ENCODE measurements at regions not wholly inside any gene's neighbourhood (a gene's known extent, or its start where the extent isn't known, plus 50 kb on each side); places are given as distances from the start of the nearest gene placed in this dataset.

DNA sequence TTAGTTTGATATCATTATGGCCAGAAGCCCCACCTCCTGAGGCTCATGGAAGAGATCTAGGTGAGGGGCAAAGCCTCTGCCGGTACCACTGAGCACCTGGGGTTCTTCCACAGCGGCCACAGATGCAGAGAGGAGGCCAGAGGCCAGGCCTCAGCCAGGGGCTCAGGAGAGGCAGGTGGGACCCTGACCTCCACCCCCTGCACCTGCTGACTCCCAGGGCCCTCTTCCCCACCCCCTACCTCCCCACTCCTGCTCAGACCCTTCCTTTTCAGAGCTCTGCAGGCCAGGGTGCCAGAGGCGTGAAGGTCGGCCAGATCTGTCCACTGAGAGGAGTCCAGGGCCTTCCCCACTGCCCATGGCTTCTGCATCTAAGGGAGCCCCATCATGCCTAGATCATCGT, 178.7 kb upstream of the PPP2R2D start:
- Histone ChIP-seq H3K9me3 (ENCODE audit: low read depth, low read length, poor library complexity, severe bottlenecking) (no peaks in the 10 kb centered on the region), H3K27me3 (replicated peaks; ENCODE audit: insufficient read depth, low read depth, low read length, poor library complexity) (no peaks in the 10 kb centered on the region), H3K4me1 (ENCODE audit: insufficient read depth, low read length, poor library complexity, severe bottlenecking) (no peaks in the 10 kb centered on the region), H3K36me3 (ENCODE audit: insufficient read depth, low read length, poor library complexity, severe bottlenecking) (no peaks in the 10 kb centered on the region), H3K27ac (ENCODE audit: low read depth, low read length, poor library complexity, severe bottlenecking) (no peak overlapping the region), H3K4me3 (ENCODE audit: low read depth, low read length, poor library complexity, severe bottlenecking) (no peak overlapping the region)
- TF ChIP-seq, protein P1, sequence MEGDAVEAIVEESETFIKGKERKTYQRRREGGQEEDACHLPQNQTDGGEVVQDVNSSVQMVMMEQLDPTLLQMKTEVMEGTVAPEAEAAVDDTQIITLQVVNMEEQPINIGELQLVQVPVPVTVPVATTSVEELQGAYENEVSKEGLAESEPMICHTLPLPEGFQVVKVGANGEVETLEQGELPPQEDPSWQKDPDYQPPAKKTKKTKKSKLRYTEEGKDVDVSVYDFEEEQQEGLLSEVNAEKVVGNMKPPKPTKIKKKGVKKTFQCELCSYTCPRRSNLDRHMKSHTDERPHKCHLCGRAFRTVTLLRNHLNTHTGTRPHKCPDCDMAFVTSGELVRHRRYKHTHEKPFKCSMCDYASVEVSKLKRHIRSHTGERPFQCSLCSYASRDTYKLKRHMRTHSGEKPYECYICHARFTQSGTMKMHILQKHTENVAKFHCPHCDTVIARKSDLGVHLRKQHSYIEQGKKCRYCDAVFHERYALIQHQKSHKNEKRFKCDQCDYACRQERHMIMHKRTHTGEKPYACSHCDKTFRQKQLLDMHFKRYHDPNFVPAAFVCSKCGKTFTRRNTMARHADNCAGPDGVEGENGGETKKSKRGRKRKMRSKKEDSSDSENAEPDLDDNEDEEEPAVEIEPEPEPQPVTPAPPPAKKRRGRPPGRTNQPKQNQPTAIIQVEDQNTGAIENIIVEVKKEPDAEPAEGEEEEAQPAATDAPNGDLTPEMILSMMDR (conservative IDR thresholded peaks at IDR 0.05; ENCODE audit: low read depth, low read length) = no peak
- ChIA-PET POLR2A (ENCODE audit: low non-redundant PET) (no interaction called here), CTCF (no interaction called here)
- no peak for DNase-seq (ENCODE audit: low spot score)
- BruUV-seq (replicated peaks) = no TSS peak
- intact Hi-C loops (cut with micrococcal nuclease; ENCODE audit: unreplicated experiment) = no loop called here

DNA sequence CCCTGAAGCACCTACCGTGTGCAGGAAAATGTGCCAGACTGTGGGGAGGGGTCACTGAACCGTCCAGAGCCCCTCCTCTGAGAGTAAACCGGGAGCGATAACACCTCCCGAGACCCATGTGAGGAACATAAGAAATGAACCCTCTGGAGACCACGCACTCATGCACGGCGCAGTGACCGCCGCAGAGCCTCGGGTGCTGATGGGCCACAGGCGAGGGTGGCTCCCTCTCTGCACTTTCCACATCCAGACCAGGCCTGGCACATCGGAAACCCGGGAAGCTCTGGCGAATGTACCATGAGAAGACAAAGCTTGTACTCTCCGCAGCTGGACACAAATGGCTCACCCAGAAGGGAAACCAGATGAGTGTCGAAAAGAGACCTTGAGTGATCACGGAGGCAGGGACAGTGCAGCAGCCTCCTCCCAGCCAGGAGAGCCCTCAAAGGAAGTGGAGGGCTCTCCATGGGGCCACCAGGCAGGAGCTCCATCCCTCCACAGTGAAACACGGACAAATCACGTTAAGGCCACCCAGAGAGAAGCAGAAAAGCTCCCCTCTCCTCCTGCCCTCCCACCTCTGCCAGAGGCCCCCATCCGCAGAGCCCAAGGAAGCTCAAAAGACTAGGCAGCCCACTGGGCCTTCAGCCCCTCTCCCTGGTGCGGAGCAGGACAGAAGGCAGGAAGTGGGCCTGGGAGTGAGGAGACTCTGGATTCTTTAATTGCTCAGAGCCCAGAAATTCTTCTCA, 178.1 kb upstream of the PPP2R2D start:
- DNase-seq (ENCODE audit: low spot score) = no peak
- CTCF ChIA-PET = no interaction called here

DNA sequence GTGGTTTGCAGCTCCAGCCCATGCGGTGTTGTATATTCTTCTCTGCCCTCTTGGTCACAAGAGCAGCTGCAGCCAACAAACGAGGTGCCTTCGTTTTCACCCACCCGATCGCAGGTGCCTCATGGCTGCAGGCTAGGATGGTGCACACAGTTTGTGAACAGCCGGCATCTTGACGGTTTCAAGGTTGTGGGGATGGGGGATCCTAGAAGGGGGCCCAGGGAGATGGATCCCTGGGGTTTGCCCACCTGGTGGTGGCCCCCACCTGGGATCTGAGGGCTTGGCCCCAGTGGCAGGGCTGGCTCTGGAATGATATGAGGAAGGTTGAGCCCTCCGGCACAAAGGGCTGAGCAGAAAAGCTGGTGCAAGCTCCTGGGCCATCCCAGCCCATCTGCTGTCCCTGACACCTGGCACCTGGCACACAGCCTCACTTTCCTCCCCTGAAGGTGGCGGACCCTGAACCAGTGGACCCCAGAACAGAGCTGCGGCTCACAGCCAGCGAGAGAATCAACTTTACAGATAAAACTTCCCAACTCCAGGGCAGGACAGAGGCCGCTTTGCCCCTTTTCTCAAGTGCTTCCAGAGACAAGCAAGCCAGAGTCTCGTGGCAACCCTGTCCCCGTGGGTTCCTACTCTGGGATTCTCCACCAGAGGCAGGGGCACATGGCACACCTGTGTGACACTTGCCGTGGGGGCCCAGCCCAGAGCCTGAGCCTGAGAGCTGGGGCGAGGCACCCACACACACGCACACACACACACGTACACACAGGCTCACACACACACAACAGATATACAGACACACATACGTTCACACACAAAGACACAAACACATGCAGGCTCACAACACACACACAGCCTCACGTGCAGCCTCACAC, 177.3 kb upstream of the PPP2R2D start:
- no peak for DNase-seq (ENCODE audit: low spot score)
- TF ChIP-seq, protein P1 (conservative IDR thresholded peaks at IDR 0.05; ENCODE audit: low read depth, low read length) = no peak
- TF ChIP-seq EZH2 (IDR thresholded peaks at IDR 0.05; ENCODE audit: borderline replicate concordance, low read depth, low read length, poor library complexity, severe bottlenecking) = no peak
- CTCF ChIA-PET = no interaction called here
- Histone ChIP-seq H3K4me3 (ENCODE audit: low read depth, low read length, poor library complexity, severe bottlenecking) (no peak overlapping the region), H3K36me3 (ENCODE audit: insufficient read depth, low read length, poor library complexity, severe bottlenecking) (no peaks in the 10 kb centered on the region), H3K27ac (ENCODE audit: low read depth, low read length, poor library complexity, severe bottlenecking) (no peak overlapping the region), H3K4me1 (ENCODE audit: insufficient read depth, low read length, poor library complexity, severe bottlenecking) (no peaks in the 10 kb centered on the region), H3K27me3 (replicated peaks; ENCODE audit: insufficient read depth, low read depth, low read length, poor library complexity) (no peaks in the 10 kb centered on the region), H3K9me3 (ENCODE audit: low read depth, low read length, poor library complexity, severe bottlenecking) (no peaks in the 10 kb centered on the region)
- POLR2A ChIA-PET (ENCODE audit: low non-redundant PET) = no interaction called here
- BruUV-seq (replicated peaks) = no TSS peak
- intact Hi-C loops (cut with micrococcal nuclease; ENCODE audit: unreplicated experiment) = no loop called here

More for the DNA sequence above, 178.1 kb upstream of the PPP2R2D start:
- Histone ChIP-seq H3K27me3 (replicated peaks; ENCODE audit: insufficient read depth, low read depth, low read length, poor library complexity) (no peaks in the 10 kb centered on the region), H3K4me3 (ENCODE audit: low read depth, low read length, poor library complexity, severe bottlenecking) (no peak overlapping the region), H3K9me3 (ENCODE audit: low read depth, low read length, poor library complexity, severe bottlenecking) (no peaks in the 10 kb centered on the region), H3K4me1 (ENCODE audit: insufficient read depth, low read length, poor library complexity, severe bottlenecking) (no peaks in the 10 kb centered on the region), H3K36me3 (ENCODE audit: insufficient read depth, low read length, poor library complexity, severe bottlenecking) (no peaks in the 10 kb centered on the region), H3K27ac (ENCODE audit: low read depth, low read length, poor library complexity, severe bottlenecking) (no peak overlapping the region)
- intact Hi-C loops (cut with micrococcal nuclease; ENCODE audit: unreplicated experiment) = no loop called here
- TF ChIP-seq, protein P1 (conservative IDR thresholded peaks at IDR 0.05; ENCODE audit: low read depth, low read length) = no peak
- TF ChIP-seq EZH2 (IDR thresholded peaks at IDR 0.05; ENCODE audit: borderline replicate concordance, low read depth, low read length, poor library complexity, severe bottlenecking) = no peak
- POLR2A ChIA-PET (ENCODE audit: low non-redundant PET) = no interaction called here
- no TSS peak for BruUV-seq (replicated peaks)
